ENCODE measurements at regions not wholly inside any gene's neighbourhood (a gene's known extent, or its start where the extent isn't known, plus 50 kb on each side); places are given as distances from the start of the nearest gene placed in this dataset.
"Not testable (repeated sequence)": the region's sequence is repeated elsewhere in the genome, so short reads cannot be mapped to it uniquely, and the experiment has no call there.

- H3K9me3 ChIP-seq (ENCODE audit: insufficient read depth in 2 of 2, low read depth in 1 of 2, low read length in 1 of 2); H4K5ac ChIP-seq (ENCODE audit: insufficient read length, low read depth, low read length); H4K8ac ChIP-seq (ENCODE audit: extremely low read depth, insufficient read depth, low read length); H4K20me1 ChIP-seq (replicated peaks in 1 of 2; ENCODE audit: control insufficient read depth in 1 of 2, insufficient read depth in 2 of 2, low read length in 2 of 2); H3K79me2 ChIP-seq (ENCODE audit: control insufficient read depth in 1 of 2, insufficient read depth in 2 of 2, low read length in 2 of 2); H2BK20ac ChIP-seq (ENCODE audit: low read length); H2BK12ac ChIP-seq (ENCODE audit: low read depth, low read length); H3K27me3 ChIP-seq (replicated peaks in 1 of 4; ENCODE audit: control insufficient read depth in 3 of 4, extremely low read depth in 1 of 4, insufficient read depth in 3 of 4, low read length in 3 of 4); H2BK5ac ChIP-seq (ENCODE audit: low read depth, low read length); H3K18ac ChIP-seq (ENCODE audit: extremely low read depth, low read length); H2BK15ac ChIP-seq (ENCODE audit: low read length); POLR2A ChIA-PET (ENCODE audit: partially characterized antibody); H3K14ac ChIP-seq (ENCODE audit: insufficient read length); H3K79me1 ChIP-seq (ENCODE audit: low read depth, low read length); H3K4me2 ChIP-seq (ENCODE audit: insufficient read depth in 1 of 2, low read depth in 2 of 2, low read length in 2 of 2); H3K23me2 ChIP-seq (ENCODE audit: low read depth, low read length); H3K27ac ChIP-seq (ENCODE audit: low read depth, low read length); H3K9ac ChIP-seq (replicated peaks in 1 of 4; ENCODE audit: extremely low read depth in 1 of 4, low read depth in 3 of 4, low read length in 3 of 4); H3K4me3 ChIP-seq (ENCODE audit: extremely low read depth in 1 of 4, insufficient read depth in 2 of 4, low read depth in 3 of 4, low read length in 4 of 4); H3K56ac ChIP-seq (replicated peaks; ENCODE audit: insufficient read length, low read depth, low read length); H2AFZ ChIP-seq (ENCODE audit: low read length); H4K91ac ChIP-seq (replicated peaks; ENCODE audit: insufficient read length, low read length); H2BK120ac ChIP-seq (replicated peaks; ENCODE audit: low read depth, low read length); DNase-seq (ENCODE audit: low read depth in 1 of 2, low spot score in 2 of 2); H3K4ac ChIP-seq (replicated peaks; ENCODE audit: insufficient read length, low read depth, low read length); H3K36me3 ChIP-seq (ENCODE audit: control insufficient read depth in 2 of 4, insufficient read depth in 4 of 4, low read length in 3 of 4); H3K23ac ChIP-seq (ENCODE audit: insufficient read length); H3K4me1 ChIP-seq (replicated peaks in 1 of 4; ENCODE audit: control insufficient read depth in 3 of 4, insufficient read depth in 4 of 4, low read length in 3 of 4); H2AK5ac ChIP-seq (ENCODE audit: low read depth, low read length); FAIRE-seq: not testable (repeated sequence)
- CTCF ChIA-PET (ENCODE audit: partially characterized antibody): interaction anchor here (9.6 kb wide), 1 partner anchor 45 kb away, joined by 51 read pairs; no protein-coding TSS in a partner anchor
- WGBS, 2 experiments (ENCODE audit: extremely low coverage in 1 of 2, insufficient coverage in 1 of 2, insufficient read length in 1 of 2, insufficient replicate concordance in 2 of 2, low coverage in 1 of 2, low lambda C conversion rate in 2 of 2, missing lambda C conversion rate in 1 of 2): 91% methylated on average over 9 of the region's 9 CpGs; no CpG with 5 or more reads in 1 of the 2 experiments
These were observed 140.0 kb upstream of the OLIG3 start for GRCh38 chr6:137634177-137634576.

All from H1 (cell line).